Activated T-helper 9 cell treated with anti-CD3 and anti-CD28 coated beads, Interleukin-2, amount 50 U/mL, for 16 hours (primary cell): ENCODE measurements at regions not wholly inside any gene's neighbourhood (a gene's known extent, or its start where the extent isn't known, plus 50 kb on each side); places are given as distances from the start of the nearest gene placed in this dataset.
"Not testable (repeated sequence)": the region's sequence is repeated elsewhere in the genome, so short reads cannot be mapped to it uniquely, and the experiment has no call there.

Experiments
- DNase-seq: peaks from one replicate; pipeline ENCODE4 v3.0.0-alpha.2; 2020; ENCODE audit warnings: low read depth

- DNase-seq: no peak
Measured at GRCh38 chr21:14683063-14683462, 136.9 kb upstream of the SAMSN1 start.

- DNase-seq: no peak
Measured at GRCh38 chr21:14678973-14679574, 133.0 kb upstream of the SAMSN1 start.

- no peak for DNase-seq
Measured at GRCh38 chr21:14677639-14678179, 131.6 kb upstream of the SAMSN1 start.

- DNase-seq: no peak
Measured at GRCh38 chr21:14677013-14677412, 130.9 kb upstream of the SAMSN1 start.

GRCh38 chr21:14675774-14676530 is 129.8 kb upstream of the SAMSN1 start:
- no peak for DNase-seq

GRCh38 chr21:14673649-14674048 is 127.5 kb upstream of the SAMSN1 start:
- no peak for DNase-seq

GRCh38 chr21:14672466-14672865 is 126.4 kb upstream of the SAMSN1 start:
- DNase-seq: no peak

GRCh38 chr21:14670409-14670808 is 124.3 kb upstream of the SAMSN1 start:
- no peak for DNase-seq

- DNase-seq: not testable (repeated sequence)
Measured at GRCh38 chr21:14669092-14669491, 123.0 kb upstream of the SAMSN1 start.

- no peak for DNase-seq
Measured at GRCh38 chr21:14657241-14658008, 111.3 kb upstream of the SAMSN1 start.

- DNase-seq: no peak
Measured at GRCh38 chr21:14646893-14647292, 100.8 kb upstream of the SAMSN1 start.

- DNase-seq: no peak
Measured at GRCh38 chr21:14645702-14646101, 99.6 kb upstream of the SAMSN1 start.

GRCh38 chr21:14632359-14632758 is 86.2 kb upstream of the SAMSN1 start:
- DNase-seq: no peak

- DNase-seq: no peak
Measured at GRCh38 chr21:14630556-14631069, 84.5 kb upstream of the SAMSN1 start.

GRCh38 chr21:14629461-14629860 is 83.3 kb upstream of the SAMSN1 start:
- no peak for DNase-seq

- not testable (repeated sequence) for DNase-seq
Measured at GRCh38 chr21:14623079-14623478, 77.0 kb upstream of the SAMSN1 start.

- no peak for DNase-seq
Measured at GRCh38 chr21:14620152-14620551, 74.0 kb upstream of the SAMSN1 start.

- DNase-seq: no peak
Measured at GRCh38 chr21:14617871-14618270, 71.8 kb upstream of the SAMSN1 start.

- no peak for DNase-seq
Measured at GRCh38 chr21:14617040-14617393, 70.9 kb upstream of the SAMSN1 start.

GRCh38 chr21:14616380-14617039 is 70.4 kb upstream of the SAMSN1 start:
- no peak for DNase-seq

- no peak for DNase-seq
Measured at GRCh38 chr21:14615359-14615974, 69.4 kb upstream of the SAMSN1 start.

- no peak for DNase-seq
Measured at GRCh38 chr21:14614287-14614686, 68.2 kb upstream of the SAMSN1 start.
